A549 (cell line): ENCODE measurements at regions not wholly inside any gene's neighbourhood (a gene's known extent, or its start where the extent isn't known, plus 50 kb on each side); places are given as distances from the start of the nearest gene placed in this dataset.

Experiments
- ATAC-seq, 2 experiments: fragments of 200-7000 bp in 1 of 2; fragments of >200 bp in 1 of 2; cut with Nextera tagmentation in 1 of 2; cut with Tn5 transposase in 1 of 2; 3 replicates each; pipeline versions ENCODE4 v1.8.0 to v1.9.1; 2018 to 2020; ENCODE audit warnings: mild to moderate bottlenecking in 1 of 2, moderate library complexity in 1 of 2
- CTCF ChIA-PET: fragments of 300-600 bp; sonication (Branson Sonifier 250); formaldehyde crosslinking; extraction: SDS; loops from one replicate; lab custom pipeline; 2021; ENCODE audit warnings: antibody characterized with exemption, inconsistent platforms; lab: Yijun Ruan, JAX
- POLR2A ChIA-PET: fragments of 350-600 bp; formaldehyde crosslinking; extraction: SDS; loops from one replicate; lab custom pipeline; 2021; ENCODE audit warnings: antibody characterized with exemption, inconsistent platforms; lab: Yijun Ruan, JAX
- DNase-seq, 2 experiments: peaks; one replicate each; pipeline versions ENCODE4 v3.0.0 to v3.0.0-alpha.2; 2011 to 2016; ENCODE audit warnings: low read depth in 1 of 2, low spot score in 1 of 2
- FAIRE-seq: peaks from 2 replicates; lab custom pipeline; 2011; peaks lifted over from hg19 to GRCh38; lab: Jason Lieb, UNC
- H3K27ac ChIP-seq, 2 experiments: fragments of >200 bp; sonication (Bioruptor Twin); formaldehyde crosslinking; 3 replicates each; pipeline ENCODE4 v1.5.1; 2016 to 2017
- H3K4me1 ChIP-seq: fragments of >200 bp; sonication (Bioruptor Twin); formaldehyde crosslinking; 3 replicates; pipeline ENCODE4 v1.6.1; 2016
- H3K4me2 ChIP-seq: fragments of >200 bp; sonication (Bioruptor Twin); formaldehyde crosslinking; 3 replicates; pipeline ENCODE4 v1.6.1; 2016
- H3K4me3 ChIP-seq: fragments of >200 bp; sonication (Bioruptor Twin); formaldehyde crosslinking; 3 replicates; pipeline ENCODE4 v1.5.1; 2016
- H3K9me3 ChIP-seq: fragments of >200 bp; sonication (Bioruptor Twin); formaldehyde crosslinking; 3 replicates; pipeline ENCODE4 v1.6.1; 2016
- CBX2 ChIP-seq: fragments of 200-600 bp; sonication (generic); IDR thresholded peaks from 2 replicates; pipeline ENCODE4 v1.6.1; 2016; ENCODE audit warnings: low read depth, mild to moderate bottlenecking, borderline replicate concordance
- CHD2 ChIP-seq: fragments of 150-350 bp; IDR thresholded peaks from 2 replicates; pipeline ENCODE4 v1.6.1; 2014; ENCODE audit warnings: low read length; ENCODE audit not compliant: partially characterized antibody
- E2F6 ChIP-seq: IDR thresholded peaks from 2 replicates; pipeline ENCODE4 v1.6.1; 2012; ENCODE audit warnings: low read depth, borderline replicate concordance
- EP300 ChIP-seq, 2 experiments: fragments of >200 bp; sonication (Bioruptor Twin); formaldehyde crosslinking; IDR thresholded peaks; 2 replicates in 1 of 2; 3 replicates in 1 of 2; pipeline ENCODE4 v1.6.1; 2016 to 2017
- ESRRA ChIP-seq: fragments of 150-350 bp; IDR thresholded peaks from 2 replicates; pipeline ENCODE4 v1.6.1; 2014; ENCODE audit warnings: mild to moderate bottlenecking, low read length, borderline replicate concordance
- FOSB ChIP-seq: fragments of 250-450 bp; sonication (Bioruptor Pico); IDR thresholded peaks from 2 replicates; pipeline ENCODE4 v1.5.0; 2020; ENCODE audit warnings: mild to moderate bottlenecking, moderate library complexity
- FOXS1 ChIP-seq: fragments of 250-450 bp; sonication (Bioruptor Pico); IDR thresholded peaks from 2 replicates; pipeline ENCODE4 v1.5.0; 2020; ENCODE audit warnings: mild to moderate bottlenecking, moderate library complexity
- GATA3 ChIP-seq: IDR thresholded peaks from 2 replicates; pipeline ENCODE4 v1.6.1; 2012; ENCODE audit warnings: borderline replicate concordance
- JUN ChIP-seq, 2 experiments: fragments of >200 bp; sonication (Bioruptor Twin); formaldehyde crosslinking; IDR thresholded peaks; 2 replicates in 1 of 2; 3 replicates in 1 of 2; pipeline ENCODE4 v1.6.1; 2016 to 2017
- JUNB ChIP-seq: fragments of >200 bp; sonication (Bioruptor Twin); formaldehyde crosslinking; IDR thresholded peaks from 2 replicates; pipeline ENCODE4 v1.6.1; 2016
- KDM5A ChIP-seq: fragments of 200-600 bp; sonication (generic); IDR thresholded peaks from 2 replicates; pipeline ENCODE4 v1.6.1; 2016; ENCODE audit warnings: antibody characterized with exemption, mild to moderate bottlenecking
- MAX ChIP-seq: IDR thresholded peaks from 2 replicates; pipeline ENCODE4 v1.6.1; 2012
- MAZ ChIP-seq: fragments of 150-350 bp; IDR thresholded peaks from 2 replicates; pipeline ENCODE4 v1.6.1; 2014; ENCODE audit warnings: antibody characterized with exemption, low read depth, low read length, borderline replicate concordance
- NFE2L2 ChIP-seq: fragments of 150-350 bp; conservative IDR thresholded peaks from 2 replicates; pipeline ENCODE4 v1.6.1; 2014; ENCODE audit warnings: low read length
- NPAS2 ChIP-seq: fragments of 250-450 bp; sonication (Bioruptor Pico); IDR thresholded peaks from 2 replicates; pipeline ENCODE4 v1.8.0; 2022; ENCODE audit warnings: mild to moderate bottlenecking, moderate library complexity, borderline replicate concordance
- NR3C1 ChIP-seq: fragments of >200 bp; sonication (Bioruptor Twin); formaldehyde crosslinking; IDR thresholded peaks from 3 replicates; pipeline ENCODE4 v1.6.1; 2017
- RAD21 ChIP-seq, 2 experiments: fragments of >200 bp in 1 of 2; sonication (Bioruptor Twin) in 1 of 2; formaldehyde crosslinking in 1 of 2; IDR thresholded peaks in 1 of 2; conservative IDR thresholded peaks in 1 of 2; 2 replicates in 1 of 2; 3 replicates in 1 of 2; pipeline ENCODE4 v1.6.1; 2012 to 2018; ENCODE audit warnings: inconsistent platforms in 1 of 2
- RCOR1 ChIP-seq: fragments of 150-350 bp; IDR thresholded peaks from 2 replicates; pipeline ENCODE4 v1.6.1; 2014; ENCODE audit warnings: antibody characterized with exemption, low read length, low read depth
- RFX5 ChIP-seq: fragments of 450-650 bp; IDR thresholded peaks from 2 replicates; pipeline ENCODE4 v1.7.1; 2014; ENCODE audit warnings: antibody characterized with exemption, mild to moderate bottlenecking, moderate library complexity
- SREBF2 ChIP-seq: fragments of 450-650 bp; IDR thresholded peaks from 2 replicates; pipeline ENCODE4 v1.6.1; 2014; ENCODE audit warnings: mild to moderate bottlenecking, moderate library complexity
- ZFP36 ChIP-seq: fragments of 450-650 bp; IDR thresholded peaks from 2 replicates; pipeline ENCODE4 v1.6.1; 2014; ENCODE audit warnings: borderline replicate concordance; ENCODE audit not compliant: partially characterized antibody
- ZSCAN20 ChIP-seq: fragments of 250-450 bp; sonication (Bioruptor Pico); IDR thresholded peaks from 2 replicates; pipeline ENCODE4 v1.8.0; 2022; ENCODE audit warnings: mild to moderate bottlenecking, moderate library complexity
- WGBS: methylation state at CpG from one replicate; pipeline ENCODE4 v1.1.6; 2017; ENCODE audit errors: missing lambda C conversion rate; 5-methylcytosine and 5-hydroxymethylcytosine counted together
- TF ChIP-seq, protein P1 (sequence below): fragments of 250-450 bp; sonication (Bioruptor Pico); IDR thresholded peaks from 2 replicates; pipeline ENCODE4 v1.5.0; 2020; ENCODE audit warnings: low read depth, mild to moderate bottlenecking, moderate library complexity
- TF ChIP-seq, protein P2 (sequence below): fragments of >200 bp; sonication (Bioruptor Twin); formaldehyde crosslinking; IDR thresholded peaks from 3 replicates; pipeline ENCODE4 v1.5.1; 2016
- TF ChIP-seq, protein P3 (sequence below): fragments of 250-450 bp; sonication (Bioruptor Pico); IDR thresholded peaks from 2 replicates; pipeline ENCODE4 v1.5.0; 2021; ENCODE audit warnings: mild to moderate bottlenecking, moderate library complexity, borderline replicate concordance

DNA sequence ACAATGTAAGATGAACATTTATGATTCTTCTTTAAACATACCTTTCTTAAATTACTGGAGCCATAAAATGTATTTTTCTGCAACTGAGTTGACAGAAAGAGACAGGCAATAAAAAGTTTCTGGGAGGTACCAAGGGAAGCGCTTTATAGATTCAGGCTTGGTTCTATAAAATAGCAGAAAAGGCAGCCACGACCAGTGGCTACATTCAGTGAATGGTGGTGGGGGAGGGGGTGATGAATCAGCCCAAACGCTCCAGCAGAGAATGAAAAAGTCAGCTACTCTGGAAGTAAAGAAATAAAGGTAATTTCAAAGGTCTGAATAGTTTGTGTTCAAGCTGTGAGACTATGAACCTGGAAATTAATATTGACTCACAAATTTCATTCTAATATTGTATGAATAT, 456.1 kb downstream of the KCTD8 start (continued):
- TF ChIP-seq, protein P1, sequence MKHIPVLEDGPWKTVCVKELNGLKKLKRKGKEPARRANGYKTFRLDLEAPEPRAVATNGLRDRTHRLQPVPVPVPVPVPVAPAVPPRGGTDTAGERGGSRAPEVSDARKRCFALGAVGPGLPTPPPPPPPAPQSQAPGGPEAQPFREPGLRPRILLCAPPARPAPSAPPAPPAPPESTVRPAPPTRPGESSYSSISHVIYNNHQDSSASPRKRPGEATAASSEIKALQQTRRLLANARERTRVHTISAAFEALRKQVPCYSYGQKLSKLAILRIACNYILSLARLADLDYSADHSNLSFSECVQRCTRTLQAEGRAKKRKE (CRISPR knock-in tag), result no peak
- TF ChIP-seq, all 56 proteins: peak for 0

DNA sequence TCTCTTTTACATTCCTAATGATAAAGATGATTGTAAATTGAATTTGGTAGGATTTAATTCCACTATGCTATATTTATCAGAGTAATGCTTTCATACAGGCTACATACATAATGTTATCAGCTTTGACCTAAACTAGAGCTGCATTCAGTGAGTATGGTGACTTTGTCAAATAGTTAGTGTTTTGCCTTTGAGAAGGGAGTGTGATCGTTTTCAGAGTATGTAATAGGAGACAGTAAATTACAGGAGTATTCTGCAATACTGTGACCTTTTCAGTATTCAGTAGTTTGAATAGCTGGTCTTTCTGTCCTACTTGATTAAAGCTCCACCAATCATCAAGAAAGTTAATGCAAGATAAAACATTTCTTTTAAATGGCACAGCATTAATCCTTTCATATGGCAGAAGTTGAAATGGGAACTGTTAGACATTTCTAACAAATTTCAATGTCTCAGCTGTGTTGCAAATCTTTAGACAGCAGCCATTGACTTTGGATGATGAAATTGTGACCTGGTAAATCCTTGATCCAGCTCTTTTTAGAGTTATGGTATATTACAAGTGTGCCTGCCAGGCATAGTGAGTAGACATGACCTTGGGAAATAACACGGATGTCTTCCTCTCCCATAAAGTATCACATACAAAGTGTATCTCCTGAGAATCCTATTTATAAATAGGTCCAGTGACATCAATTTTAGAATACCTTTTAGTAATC, 455.3 kb downstream of the KCTD8 start:
- no peak for ATAC-seq
- no peak for FAIRE-seq
- CTCF ChIA-PET, result no interaction called here
- WGBS, result 0% methylated on average over 2 of the region's 2 CpGs
- Histone ChIP-seq H3K4me3 (no peak overlapping the region), H3K4me2 (no peak overlapping the region)
- no peak for TF ChIP-seq RCOR1
- TF ChIP-seq, protein P2, sequence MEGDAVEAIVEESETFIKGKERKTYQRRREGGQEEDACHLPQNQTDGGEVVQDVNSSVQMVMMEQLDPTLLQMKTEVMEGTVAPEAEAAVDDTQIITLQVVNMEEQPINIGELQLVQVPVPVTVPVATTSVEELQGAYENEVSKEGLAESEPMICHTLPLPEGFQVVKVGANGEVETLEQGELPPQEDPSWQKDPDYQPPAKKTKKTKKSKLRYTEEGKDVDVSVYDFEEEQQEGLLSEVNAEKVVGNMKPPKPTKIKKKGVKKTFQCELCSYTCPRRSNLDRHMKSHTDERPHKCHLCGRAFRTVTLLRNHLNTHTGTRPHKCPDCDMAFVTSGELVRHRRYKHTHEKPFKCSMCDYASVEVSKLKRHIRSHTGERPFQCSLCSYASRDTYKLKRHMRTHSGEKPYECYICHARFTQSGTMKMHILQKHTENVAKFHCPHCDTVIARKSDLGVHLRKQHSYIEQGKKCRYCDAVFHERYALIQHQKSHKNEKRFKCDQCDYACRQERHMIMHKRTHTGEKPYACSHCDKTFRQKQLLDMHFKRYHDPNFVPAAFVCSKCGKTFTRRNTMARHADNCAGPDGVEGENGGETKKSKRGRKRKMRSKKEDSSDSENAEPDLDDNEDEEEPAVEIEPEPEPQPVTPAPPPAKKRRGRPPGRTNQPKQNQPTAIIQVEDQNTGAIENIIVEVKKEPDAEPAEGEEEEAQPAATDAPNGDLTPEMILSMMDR, result no peak
- no peak for TF ChIP-seq CBX2
- TF ChIP-seq RFX5, result no peak
- TF ChIP-seq, protein P3, sequence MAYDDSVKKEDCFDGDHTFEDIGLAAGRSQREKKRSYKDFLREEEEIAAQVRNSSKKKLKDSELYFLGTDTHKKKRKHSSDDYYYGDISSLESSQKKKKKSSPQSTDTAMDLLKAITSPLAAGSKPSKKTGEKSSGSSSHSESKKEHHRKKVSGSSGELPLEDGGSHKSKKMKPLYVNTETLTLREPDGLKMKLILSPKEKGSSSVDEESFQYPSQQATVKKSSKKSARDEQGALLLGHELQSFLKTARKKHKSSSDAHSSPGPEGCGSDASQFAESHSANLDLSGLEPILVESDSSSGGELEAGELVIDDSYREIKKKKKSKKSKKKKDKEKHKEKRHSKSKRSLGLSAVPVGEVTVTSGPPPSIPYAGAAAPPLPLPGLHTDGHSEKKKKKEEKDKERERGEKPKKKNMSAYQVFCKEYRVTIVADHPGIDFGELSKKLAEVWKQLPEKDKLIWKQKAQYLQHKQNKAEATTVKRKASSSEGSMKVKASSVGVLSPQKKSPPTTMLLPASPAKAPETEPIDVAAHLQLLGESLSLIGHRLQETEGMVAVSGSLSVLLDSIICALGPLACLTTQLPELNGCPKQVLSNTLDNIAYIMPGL (CRISPR knock-in tag), result no peak
- no peak for TF ChIP-seq EP300 (IDR thresholded peaks at IDR 0.05)
- no peak for TF ChIP-seq NR3C1
- TF ChIP-seq NPAS2 (CRISPR knock-in tag), result no peak
- TF ChIP-seq SREBF2, result no peak
- no peak for TF ChIP-seq JUNB
- no peak for TF ChIP-seq ESRRA
- no peak for TF ChIP-seq NFE2L2
- TF ChIP-seq, all 56 proteins: peak for 0
- DNase-seq, result no peak
- no peaks in the 10 kb centered on the region for H3K9me3 ChIP-seq
- H3K27ac ChIP-seq, result no peak overlapping the region
- POLR2A ChIA-PET, result no interaction called here
- H3K4me1 ChIP-seq, result no peaks in the 10 kb centered on the region

DNA sequence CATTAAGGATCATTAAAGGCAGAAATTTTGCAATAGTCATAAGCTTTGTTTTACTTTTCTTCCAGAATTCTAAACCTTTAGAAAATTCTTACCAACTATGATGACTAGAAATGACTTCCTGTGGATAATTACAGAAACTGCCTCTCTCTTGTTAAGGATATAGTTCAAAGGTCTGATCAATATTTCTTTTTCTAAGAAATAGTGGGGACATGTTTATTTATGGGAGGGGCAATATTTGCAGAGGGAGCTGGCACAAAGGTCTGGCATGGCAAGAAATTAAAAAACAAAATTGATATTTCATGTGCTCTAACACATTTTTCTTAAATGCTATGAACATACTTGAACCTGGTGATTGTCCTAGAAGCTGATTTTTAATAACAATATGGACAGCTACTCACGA, 448.9 kb downstream of the KCTD8 start:
- H3K27ac ChIP-seq, result no peak overlapping the region
- TF ChIP-seq KDM5A (no peak), MAZ (no peak), MAX (no peak), ZFP36 (no peak), FOSB (CRISPR knock-in tag) (no peak), RAD21 (conservative IDR thresholded peaks at IDR 0.05 in 1 of 2, IDR thresholded peaks at IDR 0.05 in 1 of 2) (no peak), NR3C1 (no peak), E2F6 (no peak), GATA3 (no peak), CHD2 (no peak), ZSCAN20 (CRISPR knock-in tag) (no peak), JUN (IDR thresholded peaks at IDR 0.05) (no peak), FOXS1 (CRISPR knock-in tag) (no peak), NFE2L2 (no peak)
- TF ChIP-seq, all 56 proteins: peak for 0
- DNase-seq (no peak), FAIRE-seq (no peak), ATAC-seq (no peak)
- POLR2A ChIA-PET, result no interaction called here
- WGBS, result 3% methylated on average over 1 of the region's 1 CpG
- Histone ChIP-seq H3K9me3 (no peaks in the 10 kb centered on the region), H3K4me1 (no peaks in the 10 kb centered on the region), H3K4me2 (no peak overlapping the region), H3K4me3 (no peak overlapping the region)
- CTCF ChIA-PET, result no interaction called here
